GM12875 (cell line): ENCODE measurements at regions not wholly inside any gene's neighbourhood (a gene's known extent, or its start where the extent isn't known, plus 50 kb on each side); places are given as distances from the start of the nearest gene placed in this dataset.

ENCODE experiments used
- H3K4me3 ChIP-seq: one replicate; pipeline ENCODE4 v1.5.1; 2011; ENCODE audit warnings: low read depth, low read length, control low read depth
- CTCF ChIP-seq: IDR thresholded peaks from 2 replicates; pipeline ENCODE4 v1.5.1; 2011; ENCODE audit warnings: low read depth, mild to moderate bottlenecking, control low read depth, inconsistent platforms, low read length, moderate library complexity, borderline replicate concordance; ENCODE audit not compliant: insufficient read depth

GRCh38 chr6:115677198-115677597 is 383.5 kb downstream of the FRK start:
- no peak overlapping the region for H3K4me3 ChIP-seq
- no peak for TF ChIP-seq CTCF

- TF ChIP-seq CTCF: no peak
- H3K4me3 ChIP-seq: no peak overlapping the region
Measured at GRCh38 chr6:115675443-115675842, 385.2 kb downstream of the FRK start.

GRCh38 chr6:115668781-115669180 is 391.9 kb downstream of the FRK start:
- no peak overlapping the region for H3K4me3 ChIP-seq
- TF ChIP-seq CTCF: no peak

- TF ChIP-seq CTCF: no peak
- H3K4me3 ChIP-seq: no peak overlapping the region
Measured at GRCh38 chr6:115668211-115668610, 392.5 kb downstream of the FRK start.

- H3K4me3 ChIP-seq: no peak overlapping the region
- TF ChIP-seq CTCF: no peak
Measured at GRCh38 chr6:115667478-115668026, 393.1 kb downstream of the FRK start.

- no peak overlapping the region for H3K4me3 ChIP-seq
- no peak for TF ChIP-seq CTCF
Measured at GRCh38 chr6:115666997-115667396, 393.7 kb downstream of the FRK start.

GRCh38 chr6:115665310-115665709 is 395.4 kb downstream of the FRK start:
- no peak for TF ChIP-seq CTCF

More at GRCh38 chr6:115665310-115665709, 395.4 kb downstream of the FRK start:
- no peak overlapping the region for H3K4me3 ChIP-seq
